ENCODE measurements at regions not wholly inside any gene's neighbourhood (a gene's known extent, or its start where the extent isn't known, plus 50 kb on each side); places are given as distances from the start of the nearest gene placed in this dataset.

DNA sequence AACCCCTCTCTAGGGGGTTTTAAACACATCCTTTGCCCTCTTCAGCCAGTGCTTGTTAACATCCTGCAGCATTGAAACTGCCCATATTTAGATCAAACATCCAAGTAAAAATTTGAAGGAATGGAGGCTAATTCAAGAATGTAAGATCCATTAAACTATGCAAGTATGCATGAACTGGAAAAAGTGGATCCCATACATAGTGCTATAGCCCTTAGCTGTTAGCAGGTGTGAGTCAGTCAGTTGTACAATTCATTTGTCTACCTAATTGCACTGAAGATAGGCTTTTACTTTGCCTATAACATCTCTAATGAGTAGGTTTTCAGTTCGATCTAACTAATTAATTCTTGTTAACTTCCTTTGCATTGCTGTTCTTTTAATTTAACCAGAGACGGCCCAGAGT lies 270.9 kb downstream of the LMO4 start:
- Mint-ChIP-seq H3K4me1 (ENCODE audit: low read depth in 2 of 2) (peaks cover 0 to 5% of the 10 kb centered on the region in 2 donors), H3K27ac (no peak overlapping the region), H3K9me3 (no peaks in the 10 kb centered on the region), H3K36me3 (no peaks in the 10 kb centered on the region), H3K27me3 (peaks cover 7 to 12% of the 10 kb centered on the region in 2 donors), H3K4me3 (no peak overlapping the region)
- DNase-seq (ENCODE audit: low spot score) (no peak), ATAC-seq (no peak)

DNA sequence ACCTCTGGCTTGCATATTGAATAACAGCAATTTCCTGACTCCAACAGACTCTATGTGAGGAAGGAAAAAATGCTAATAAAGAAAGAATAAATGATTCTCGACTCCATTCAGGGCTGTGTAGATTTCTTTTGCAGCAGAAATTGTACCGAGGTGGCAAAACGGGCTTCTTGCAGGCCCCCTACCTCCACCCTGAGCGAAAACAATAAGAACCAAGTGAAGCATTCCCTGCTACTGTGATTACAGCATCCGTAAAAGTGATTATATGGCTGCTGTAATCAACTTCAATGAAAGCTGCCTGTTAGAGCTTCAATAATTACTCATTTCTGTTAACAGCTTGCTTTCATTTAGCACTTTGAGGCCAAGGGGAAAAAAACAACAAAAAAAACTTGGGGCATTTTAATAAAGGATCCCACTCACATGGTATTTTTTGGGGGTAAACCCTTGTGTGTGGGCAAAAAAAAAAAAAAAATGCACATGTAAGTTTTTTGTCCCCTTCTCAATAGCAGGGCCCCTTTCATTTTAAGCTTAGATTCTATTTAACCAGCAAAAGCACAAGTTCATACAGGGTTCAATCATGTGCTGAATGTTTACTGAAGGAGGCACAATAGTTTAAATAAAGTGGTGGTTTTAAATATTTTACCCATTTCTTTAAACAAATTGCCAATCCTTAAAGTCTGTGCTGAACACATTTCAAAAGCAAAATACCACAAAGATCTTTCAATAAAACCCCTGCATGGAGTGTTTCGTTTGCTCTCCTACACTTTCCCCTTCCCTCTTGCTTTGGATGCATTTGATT lies 271.6 kb downstream of the LMO4 start:
- H3K27me3 Mint-ChIP-seq, result peaks cover 7 to 13% of the 10 kb centered on the region in 2 donors
- H3K4me3 Mint-ChIP-seq, result no peak overlapping the region
- H3K36me3 Mint-ChIP-seq, result no peaks in the 10 kb centered on the region

DNA sequence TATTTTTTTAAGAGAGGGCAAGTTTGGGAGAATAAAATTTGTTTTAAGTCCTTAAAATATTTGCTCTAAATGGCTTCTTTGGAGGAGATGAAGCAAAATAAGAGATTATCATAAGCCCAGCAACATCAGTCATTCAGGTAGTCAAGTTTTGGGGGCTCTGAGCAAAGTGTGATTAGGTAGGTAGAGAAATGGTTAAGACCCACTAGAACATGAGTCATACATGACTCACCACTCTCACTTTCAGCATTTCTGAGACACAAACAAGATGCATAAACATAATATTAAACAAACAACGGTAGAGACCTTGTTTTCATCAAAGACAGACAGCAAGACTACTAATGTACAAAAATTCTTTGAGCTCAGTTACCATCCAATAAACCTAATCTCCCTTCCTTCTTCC lies 272.2 kb downstream of the LMO4 start:
- Mint-ChIP-seq H3K9me3 (no peaks in the 10 kb centered on the region), H3K4me3 (no peak overlapping the region), H3K4me1 (ENCODE audit: low read depth in 2 of 2) (peaks cover 0 to 5% of the 10 kb centered on the region in 2 donors), H3K27ac (no peak overlapping the region), H3K36me3 (no peaks in the 10 kb centered on the region), H3K27me3 (peaks cover 7 to 13% of the 10 kb centered on the region in 2 donors)
- ATAC-seq (no peak), DNase-seq (ENCODE audit: low spot score) (no peak)

More for the DNA sequence above, 271.6 kb downstream of the LMO4 start:
- Mint-ChIP-seq H3K4me1 (ENCODE audit: low read depth in 2 of 2) (peaks cover 0 to 5% of the 10 kb centered on the region in 2 donors), H3K27ac (no peak overlapping the region), H3K9me3 (no peaks in the 10 kb centered on the region)
- no peak for DNase-seq (ENCODE audit: low spot score)
- ATAC-seq, result no peak

DNA sequence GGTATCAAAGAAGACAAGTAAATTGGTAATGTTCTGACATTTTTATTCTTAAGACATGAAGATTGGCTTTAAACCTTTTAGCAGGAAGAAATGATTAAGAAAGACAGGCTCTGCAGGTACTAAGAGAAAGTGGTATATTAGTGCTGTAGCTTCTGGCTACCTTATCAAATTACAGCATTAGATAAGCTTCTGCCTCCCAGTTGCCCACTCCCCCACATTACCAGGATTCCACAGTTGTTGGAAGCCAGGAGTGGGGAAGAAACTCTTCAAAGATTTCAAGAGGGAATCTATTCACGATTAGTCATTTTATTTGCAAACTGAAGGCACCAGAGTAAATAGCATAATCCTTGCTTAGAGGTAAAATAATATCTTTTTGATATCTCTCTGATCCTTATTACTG lies 274.9 kb downstream of the LMO4 start:
- Mint-ChIP-seq H3K27me3 (peaks cover 7 to 13% of the 10 kb centered on the region in 2 donors), H3K4me3 (no peak overlapping the region), H3K36me3 (no peaks in the 10 kb centered on the region), H3K9me3 (no peaks in the 10 kb centered on the region), H3K4me1 (ENCODE audit: low read depth in 2 of 2) (peaks cover 0 to 5% of the 10 kb centered on the region in 2 donors), H3K27ac (no peak overlapping the region)
- DNase-seq (ENCODE audit: low spot score), result no peak
- no peak for ATAC-seq

DNA sequence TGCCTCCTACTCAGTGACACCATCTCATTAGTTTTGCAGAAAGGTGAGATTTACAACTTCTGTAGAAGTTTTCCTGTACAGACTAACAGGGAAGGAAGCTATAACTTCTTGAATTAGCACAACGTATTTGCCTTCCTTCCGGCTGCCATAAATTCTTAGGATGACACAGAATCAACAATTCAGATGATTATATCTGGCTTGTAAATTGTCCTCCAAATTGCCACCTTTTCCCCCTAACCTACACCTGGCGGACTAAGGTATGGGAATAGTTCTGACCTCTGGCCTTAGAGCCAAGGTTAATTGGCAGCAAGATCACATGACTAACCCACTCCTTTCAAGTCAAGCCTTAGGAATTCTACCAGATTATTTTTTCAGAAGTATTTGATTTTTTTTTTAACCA lies 284.3 kb downstream of the LMO4 start:
- peaks cover 0 to 7% of the 10 kb centered on the region in 2 donors for H3K27me3 Mint-ChIP-seq
- no peak overlapping the region for H3K4me3 Mint-ChIP-seq
- no peaks in the 10 kb centered on the region for H3K36me3 Mint-ChIP-seq
- no peaks in the 10 kb centered on the region for H3K9me3 Mint-ChIP-seq
- ATAC-seq, result no peak
- no peak for DNase-seq (ENCODE audit: low spot score)
- no peak overlapping the region for H3K27ac Mint-ChIP-seq
- no peaks in the 10 kb centered on the region for H3K4me1 Mint-ChIP-seq (ENCODE audit: low read depth in 2 of 2)

DNA sequence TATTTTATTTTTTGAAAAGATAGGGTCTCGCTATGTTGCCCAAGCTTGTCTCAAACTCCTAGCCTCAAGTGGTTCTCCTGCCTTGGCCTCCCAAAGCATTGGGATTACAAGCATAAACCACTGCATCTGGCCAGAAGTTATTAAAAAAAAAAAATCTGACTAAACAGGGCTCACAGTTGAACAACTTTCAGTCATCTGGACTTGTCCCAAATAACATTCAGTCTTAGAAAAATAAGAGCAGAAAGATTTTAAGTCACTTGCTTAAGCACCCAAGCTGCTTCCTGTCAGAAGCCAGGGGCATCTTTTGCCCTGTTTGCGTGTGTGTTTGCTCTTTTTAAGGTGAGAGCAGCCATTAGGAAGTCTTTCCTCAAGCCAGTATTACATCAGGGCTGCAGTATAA lies 286.8 kb downstream of the LMO4 start:
- H3K36me3 Mint-ChIP-seq, result no peaks in the 10 kb centered on the region
- peaks cover 2 to 7% of the 10 kb centered on the region in 2 donors for H3K27me3 Mint-ChIP-seq
- no peaks in the 10 kb centered on the region for H3K9me3 Mint-ChIP-seq
- ATAC-seq (no peak), DNase-seq (ENCODE audit: low spot score) (no peak)
- H3K4me1 Mint-ChIP-seq (ENCODE audit: low read depth in 2 of 2), result no peaks in the 10 kb centered on the region
- H3K4me3 Mint-ChIP-seq, result no peak overlapping the region
- no peak overlapping the region for H3K27ac Mint-ChIP-seq

DNA sequence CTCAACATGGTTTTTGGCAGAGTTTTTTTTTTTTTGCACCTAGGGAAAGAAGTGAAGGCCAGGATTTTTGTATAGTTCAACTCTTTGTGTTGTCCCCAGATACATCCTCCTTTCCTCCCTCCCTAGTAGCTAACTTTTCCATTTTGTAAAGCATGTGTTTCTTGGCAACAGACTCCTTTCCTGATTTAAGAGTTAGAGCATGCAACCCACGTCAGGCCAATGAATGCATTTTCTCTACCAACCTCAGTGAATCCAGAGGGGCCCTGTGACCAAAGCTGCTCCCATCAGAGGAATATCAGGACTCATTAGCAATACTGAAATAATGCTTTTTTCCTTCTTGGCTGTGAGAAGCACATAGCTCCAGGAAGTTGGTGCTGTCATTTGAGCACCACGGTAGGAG lies 287.2 kb downstream of the LMO4 start:
- H3K27me3 Mint-ChIP-seq, result peaks cover 2 to 9% of the 10 kb centered on the region in 2 donors
- no peaks in the 10 kb centered on the region for H3K9me3 Mint-ChIP-seq
- ATAC-seq, result no peak
- H3K27ac Mint-ChIP-seq, result no peak overlapping the region
- DNase-seq (ENCODE audit: low spot score), result no peak
- H3K36me3 Mint-ChIP-seq, result no peaks in the 10 kb centered on the region
- no peak overlapping the region for H3K4me3 Mint-ChIP-seq
- no peaks in the 10 kb centered on the region for H3K4me1 Mint-ChIP-seq (ENCODE audit: low read depth in 2 of 2)

DNA sequence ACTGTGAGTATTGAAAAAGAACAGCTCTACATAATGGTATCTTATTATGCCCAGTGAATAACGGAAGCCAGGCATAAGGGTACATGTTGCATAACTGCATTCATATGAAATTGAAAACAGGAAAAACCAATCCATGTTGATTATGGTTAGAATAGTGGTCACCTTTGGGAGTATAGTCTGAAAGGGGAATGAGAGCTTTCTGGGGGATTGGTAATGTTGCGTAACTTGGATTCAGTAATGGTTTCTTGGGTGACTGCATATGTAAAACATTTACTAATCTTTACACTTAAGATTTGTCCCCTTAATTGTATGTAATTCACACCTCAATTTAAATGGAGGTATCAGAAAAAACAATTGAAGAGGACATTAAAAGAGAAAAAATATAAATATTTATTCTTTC lies 292.1 kb downstream of the LMO4 start:
- H3K9me3 Mint-ChIP-seq, result no peaks in the 10 kb centered on the region
- H3K4me1 Mint-ChIP-seq (ENCODE audit: low read depth in 2 of 2), result no peaks in the 10 kb centered on the region
- H3K27ac Mint-ChIP-seq, result no peak overlapping the region
- no peak overlapping the region for H3K4me3 Mint-ChIP-seq
- H3K36me3 Mint-ChIP-seq, result no peaks in the 10 kb centered on the region
- ATAC-seq (no peak), DNase-seq (ENCODE audit: low spot score) (no peak)
- H3K27me3 Mint-ChIP-seq, result peaks cover 2 to 5% of the 10 kb centered on the region in 2 donors

DNA sequence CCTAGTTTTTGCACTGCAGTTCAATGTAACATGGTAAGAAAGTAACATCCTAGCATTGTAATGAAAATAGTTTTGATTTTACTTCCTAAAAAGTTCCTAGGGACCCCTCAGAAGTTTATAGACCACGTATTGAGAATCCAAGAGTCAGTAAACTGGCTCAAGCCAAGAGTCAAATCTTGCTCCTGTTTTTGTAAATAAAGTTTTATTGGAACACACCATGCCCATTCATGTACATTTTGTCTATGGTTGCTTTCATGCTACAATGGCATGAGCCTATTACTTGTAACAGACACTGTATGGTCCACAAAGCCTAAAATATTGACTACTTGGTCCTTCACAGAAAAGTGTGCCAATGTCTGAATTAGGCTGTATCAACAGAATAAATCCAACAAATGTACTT lies 301.0 kb downstream of the LMO4 start:
- H3K4me3 Mint-ChIP-seq, result no peak overlapping the region
- peaks cover 3 to 5% of the 10 kb centered on the region in 2 donors for H3K27me3 Mint-ChIP-seq
- ATAC-seq, result no peak

DNA sequence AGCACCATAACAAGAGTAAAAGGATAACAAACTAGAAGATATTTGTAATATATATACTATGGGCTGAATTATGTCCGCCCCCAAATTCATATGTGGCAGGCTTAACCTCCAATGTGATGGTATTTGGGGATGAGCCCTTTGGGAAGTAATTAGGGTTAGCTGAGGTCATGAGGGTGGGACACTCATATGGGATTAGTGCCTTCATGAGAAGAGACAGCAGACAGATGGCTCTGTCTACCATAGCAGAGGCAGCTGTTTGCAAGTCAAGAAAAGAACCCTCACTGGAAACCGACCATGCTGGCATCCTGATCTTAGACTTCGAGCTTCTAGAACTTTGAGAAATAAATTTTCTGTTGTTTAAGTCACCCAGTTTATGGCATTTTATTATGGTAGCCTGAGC lies 303.6 kb downstream of the LMO4 start:
- no peaks in the 10 kb centered on the region for H3K9me3 Mint-ChIP-seq
- ATAC-seq (no peak), DNase-seq (ENCODE audit: low spot score) (no peak)
- H3K27ac Mint-ChIP-seq, result no peak overlapping the region
- H3K4me1 Mint-ChIP-seq (ENCODE audit: low read depth in 2 of 2), result no peaks in the 10 kb centered on the region
- H3K27me3 Mint-ChIP-seq, result peaks cover 3 to 5% of the 10 kb centered on the region in 2 donors
- H3K36me3 Mint-ChIP-seq, result no peaks in the 10 kb centered on the region
- H3K4me3 Mint-ChIP-seq, result no peak overlapping the region

More for the DNA sequence above, 301.0 kb downstream of the LMO4 start:
- Mint-ChIP-seq H3K9me3 (no peaks in the 10 kb centered on the region), H3K4me1 (ENCODE audit: low read depth in 2 of 2) (no peaks in the 10 kb centered on the region), H3K27ac (no peak overlapping the region), H3K36me3 (no peaks in the 10 kb centered on the region)
- DNase-seq (ENCODE audit: low spot score), result no peak

DNA sequence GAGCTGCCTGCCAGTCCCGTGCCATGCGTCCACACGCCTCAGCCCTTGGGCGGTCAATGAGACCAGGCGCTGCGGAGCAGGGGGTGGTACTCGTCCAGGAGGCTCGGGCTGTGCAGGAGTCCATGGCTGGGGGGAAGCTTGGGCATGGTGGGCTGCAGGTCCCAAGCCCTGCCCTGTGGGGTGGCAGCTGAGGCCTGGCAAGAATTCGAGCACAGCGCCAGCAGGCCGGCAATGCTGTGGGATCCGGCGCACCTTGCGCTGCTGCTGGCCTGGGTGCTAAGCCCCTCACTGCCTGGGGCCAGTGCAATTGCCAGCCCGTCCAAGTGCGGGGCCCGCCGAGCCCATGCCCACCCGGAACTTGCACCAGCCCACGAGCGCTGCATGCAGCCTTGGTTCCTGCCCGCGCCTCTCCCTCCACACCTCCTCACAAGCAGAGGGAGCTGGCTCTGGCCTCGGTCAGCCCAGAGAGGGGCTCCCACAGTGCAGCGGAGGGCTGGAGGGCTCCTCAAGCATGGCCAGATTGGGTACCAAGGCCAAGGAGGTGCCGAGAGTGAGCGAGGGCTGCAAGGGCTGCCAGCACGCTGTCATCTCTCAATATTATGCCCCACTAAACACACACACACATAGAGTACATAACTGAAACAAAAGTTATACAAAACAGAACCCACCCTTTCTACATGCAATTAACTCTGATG lies 307.7 kb downstream of the LMO4 start:
- ATAC-seq (no peak), DNase-seq (ENCODE audit: low spot score) (no peak)
- H3K27ac Mint-ChIP-seq, result no peak overlapping the region
- H3K9me3 Mint-ChIP-seq, result no peaks in the 10 kb centered on the region
- no peak overlapping the region for H3K4me3 Mint-ChIP-seq
- H3K4me1 Mint-ChIP-seq (ENCODE audit: low read depth in 2 of 2), result peaks cover 0 to 3% of the 10 kb centered on the region in 2 donors
- H3K27me3 Mint-ChIP-seq, result peaks cover 0 to 7% of the 10 kb centered on the region in 2 donors
- H3K36me3 Mint-ChIP-seq, result no peaks in the 10 kb centered on the region

DNA sequence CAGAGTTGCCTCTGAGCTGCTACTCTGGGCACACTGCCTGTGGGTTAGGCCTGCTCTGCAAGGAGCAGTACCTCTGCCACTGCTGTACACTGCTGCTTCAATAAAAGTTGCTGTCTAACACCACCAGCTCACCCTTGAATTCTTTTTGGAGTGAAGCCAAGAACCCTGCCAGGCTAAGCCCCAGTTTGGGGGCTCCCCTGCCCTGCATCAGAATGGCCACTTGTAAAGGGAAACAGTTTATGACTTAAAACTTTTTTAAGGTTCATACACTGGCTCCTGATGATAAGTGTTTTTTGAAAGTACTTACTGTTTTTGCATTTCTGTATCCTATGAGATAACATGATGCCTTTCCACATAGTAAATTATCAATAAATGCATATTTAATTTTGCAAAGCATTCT lies 310.0 kb downstream of the LMO4 start:
- Mint-ChIP-seq H3K9me3 (no peaks in the 10 kb centered on the region), H3K27ac (no peak overlapping the region), H3K27me3 (peaks cover 0 to 7% of the 10 kb centered on the region in 2 donors), H3K36me3 (no peaks in the 10 kb centered on the region), H3K4me3 (no peak overlapping the region), H3K4me1 (ENCODE audit: low read depth in 2 of 2) (peaks cover 0 to 14% of the 10 kb centered on the region in 2 donors)
- DNase-seq (ENCODE audit: low spot score) (no peak), ATAC-seq (no peak)

DNA sequence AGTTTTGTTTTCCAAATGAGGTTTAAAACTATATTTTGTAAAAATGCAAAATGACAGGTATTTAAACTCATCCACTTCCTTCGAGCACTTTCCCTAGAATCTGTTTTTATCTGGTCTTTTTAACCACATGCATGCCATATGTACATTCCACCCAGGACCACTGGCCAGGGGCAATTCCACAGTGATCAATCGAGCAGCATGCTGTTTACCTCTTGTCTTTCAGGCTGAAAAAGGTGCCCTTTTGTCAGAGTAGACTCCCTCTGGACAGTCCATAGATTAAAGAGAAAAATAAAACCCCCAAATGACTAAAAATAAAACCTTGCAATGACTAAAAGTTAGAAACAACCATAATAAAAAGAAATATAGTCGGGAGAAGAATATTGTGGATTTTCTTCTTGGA lies 313.3 kb downstream of the LMO4 start:
- Mint-ChIP-seq H3K36me3 (no peaks in the 10 kb centered on the region), H3K27ac (peak overlapping the region in 1 of 2 donors; percentile 39), H3K9me3 (no peaks in the 10 kb centered on the region), H3K27me3 (peaks cover 0 to 7% of the 10 kb centered on the region in 2 donors), H3K4me1 (ENCODE audit: low read depth in 2 of 2) (peaks cover 9 to 29% of the 10 kb centered on the region in 2 donors), H3K4me3 (no peak overlapping the region)
- ATAC-seq, result no peak
- no peak for DNase-seq (ENCODE audit: low spot score)

DNA sequence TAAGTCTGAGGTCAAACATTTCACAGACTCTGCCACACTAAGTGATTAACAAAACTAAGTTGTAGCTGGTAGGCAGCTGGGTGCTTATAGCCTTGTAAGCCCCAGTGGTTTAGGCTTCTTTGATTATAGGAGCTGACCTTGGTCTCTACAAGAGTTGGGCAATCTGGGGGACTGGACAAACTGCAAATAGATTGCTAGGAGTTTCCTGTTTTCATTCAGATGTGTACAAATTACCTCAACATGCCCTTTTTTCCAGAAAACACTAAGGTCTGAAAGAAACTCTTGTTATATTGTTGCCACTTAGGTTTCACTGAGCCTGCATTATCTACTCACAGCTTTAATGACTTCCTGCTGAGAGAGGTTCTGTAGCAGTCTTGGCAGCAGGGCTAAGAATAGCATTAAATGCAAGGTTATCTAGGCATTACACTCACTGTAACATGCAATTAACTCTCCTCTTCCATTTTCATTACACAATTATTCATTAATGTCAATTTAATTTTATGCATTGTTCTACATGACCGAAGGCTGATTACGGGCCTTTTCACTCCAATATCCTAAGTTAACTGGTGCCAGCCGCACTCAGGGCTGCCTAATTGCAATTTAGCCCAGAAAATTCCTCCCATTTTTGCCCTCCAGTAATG lies 314.0 kb downstream of the LMO4 start:
- Mint-ChIP-seq H3K36me3 (no peaks in the 10 kb centered on the region), H3K9me3 (no peaks in the 10 kb centered on the region), H3K27ac (peak overlapping the region in 1 of 2 donors; percentile 39), H3K27me3 (peaks cover 0 to 7% of the 10 kb centered on the region in 2 donors), H3K4me3 (no peak overlapping the region), H3K4me1 (ENCODE audit: low read depth in 2 of 2) (peaks cover 9 to 29% of the 10 kb centered on the region in 2 donors)
- ATAC-seq (no peak), DNase-seq (ENCODE audit: low spot score) (no peak)

All from natural killer cell treated with Interleukin-12 subunit alpha and Interleukin-12 subunit beta and Interleukin-15 and Interleukin-18, amount 100 ng/mL, for 72 hours (primary cell).